Nephron (organoid): ENCODE measurements at regions not wholly inside any gene's neighbourhood (a gene's known extent, or its start where the extent isn't known, plus 50 kb on each side); places are given as distances from the start of the nearest gene placed in this dataset.

Experiments
- H3K27ac Mint-ChIP-seq, 3 experiments: 2 replicates each; pipeline ENCODE4 v1.8.0; 2020; ENCODE audit warnings: mixed read lengths in 3 of 3, mild to moderate bottlenecking in 2 of 3, moderate library complexity in 1 of 3
- H3K27me3 Mint-ChIP-seq: 2 replicates; pipeline ENCODE4 v1.8.0; 2021; ENCODE audit warnings: low read depth, mild to moderate bottlenecking, moderate library complexity, mixed read lengths
- H3K36me3 Mint-ChIP-seq: 2 replicates; pipeline ENCODE4 v1.8.0; 2020; ENCODE audit warnings: low read depth, mixed read lengths
- H3K4me1 Mint-ChIP-seq: 2 replicates; pipeline ENCODE4 v1.8.0; 2020; ENCODE audit warnings: mixed read lengths
- H3K4me3 Mint-ChIP-seq, 3 experiments: 2 replicates each; pipeline ENCODE4 v1.8.0; 2020; ENCODE audit warnings: mild to moderate bottlenecking in 3 of 3, mixed read lengths in 3 of 3, moderate library complexity in 2 of 3
- H3K9me3 Mint-ChIP-seq: 2 replicates; pipeline ENCODE4 v1.8.0; 2020; ENCODE audit warnings: mixed read lengths
- TF ChIP-seq, protein P1 (sequence below), 3 experiments: fragments of 200-600 bp; sonication (generic); IDR thresholded peaks; one replicate each; pipeline ENCODE4 v1.5.0; 2021; ENCODE audit warnings: antibody characterized with exemption in 3 of 3; ENCODE audit not compliant: unreplicated experiment in 3 of 3

DNA sequence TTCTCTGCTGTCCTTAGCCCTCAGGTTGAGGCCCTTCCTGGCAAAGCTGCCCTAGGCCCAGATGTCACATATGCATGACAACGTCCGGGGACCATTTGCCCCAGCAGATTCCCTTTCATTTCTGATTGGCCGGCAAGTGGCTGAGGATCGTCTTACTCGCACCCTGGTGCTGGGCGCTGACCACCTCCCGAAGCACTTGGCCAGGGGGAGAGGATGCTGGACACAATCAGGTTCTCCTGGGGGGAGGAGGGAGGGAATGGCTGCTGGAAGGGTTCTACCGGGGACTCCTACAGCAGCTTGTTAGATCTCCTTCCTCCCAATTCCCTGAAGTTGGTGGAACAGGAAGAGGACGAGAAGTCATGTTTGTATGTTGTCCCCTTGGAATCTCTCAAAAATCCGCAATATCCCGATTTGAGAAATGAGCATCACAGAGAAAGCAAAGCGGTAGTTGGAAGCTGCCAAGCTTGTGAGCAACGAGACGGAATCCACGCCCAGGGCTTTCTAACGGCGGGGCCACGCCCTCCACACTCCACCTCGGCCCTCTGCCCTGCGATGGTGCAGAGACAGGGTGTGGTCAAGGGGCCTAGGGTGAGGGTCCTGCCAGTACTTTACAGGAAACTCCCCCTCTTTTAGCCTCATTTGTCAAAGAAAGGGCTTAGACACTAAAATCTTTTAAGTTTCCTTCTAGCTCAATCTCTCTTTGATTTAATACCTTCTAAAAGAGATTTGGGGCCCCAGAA, 61.8 kb upstream of the YWHAQ start:
- H3K9me3 Mint-ChIP-seq: no peaks in the 10 kb centered on the region
- no peak overlapping the region for H3K4me3 Mint-ChIP-seq
- TF ChIP-seq, protein P1, sequence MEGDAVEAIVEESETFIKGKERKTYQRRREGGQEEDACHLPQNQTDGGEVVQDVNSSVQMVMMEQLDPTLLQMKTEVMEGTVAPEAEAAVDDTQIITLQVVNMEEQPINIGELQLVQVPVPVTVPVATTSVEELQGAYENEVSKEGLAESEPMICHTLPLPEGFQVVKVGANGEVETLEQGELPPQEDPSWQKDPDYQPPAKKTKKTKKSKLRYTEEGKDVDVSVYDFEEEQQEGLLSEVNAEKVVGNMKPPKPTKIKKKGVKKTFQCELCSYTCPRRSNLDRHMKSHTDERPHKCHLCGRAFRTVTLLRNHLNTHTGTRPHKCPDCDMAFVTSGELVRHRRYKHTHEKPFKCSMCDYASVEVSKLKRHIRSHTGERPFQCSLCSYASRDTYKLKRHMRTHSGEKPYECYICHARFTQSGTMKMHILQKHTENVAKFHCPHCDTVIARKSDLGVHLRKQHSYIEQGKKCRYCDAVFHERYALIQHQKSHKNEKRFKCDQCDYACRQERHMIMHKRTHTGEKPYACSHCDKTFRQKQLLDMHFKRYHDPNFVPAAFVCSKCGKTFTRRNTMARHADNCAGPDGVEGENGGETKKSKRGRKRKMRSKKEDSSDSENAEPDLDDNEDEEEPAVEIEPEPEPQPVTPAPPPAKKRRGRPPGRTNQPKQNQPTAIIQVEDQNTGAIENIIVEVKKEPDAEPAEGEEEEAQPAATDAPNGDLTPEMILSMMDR (IDR thresholded peaks at IDR 0.05; ENCODE audit: unreplicated experiment in 3 of 3): no peak
- H3K27me3 Mint-ChIP-seq: peaks cover 18% of the 10 kb centered on the region
- no peaks in the 10 kb centered on the region for H3K4me1 Mint-ChIP-seq
- no peak overlapping the region for H3K27ac Mint-ChIP-seq
- H3K36me3 Mint-ChIP-seq: no peaks in the 10 kb centered on the region

- TF ChIP-seq, protein P1 (IDR thresholded peaks at IDR 0.05; ENCODE audit: unreplicated experiment in 3 of 3): no peak
- H3K9me3 Mint-ChIP-seq: no peaks in the 10 kb centered on the region
- H3K4me3 Mint-ChIP-seq: no peak overlapping the region
- no peak overlapping the region for H3K27ac Mint-ChIP-seq
- H3K36me3 Mint-ChIP-seq: no peaks in the 10 kb centered on the region
- H3K27me3 Mint-ChIP-seq: peaks cover 18% of the 10 kb centered on the region
- H3K4me1 Mint-ChIP-seq: no peaks in the 10 kb centered on the region
Observed at GRCh38 chr2:9693196-9693491, 62.3 kb upstream of the YWHAQ start.

- H3K9me3 Mint-ChIP-seq: no peaks in the 10 kb centered on the region
- H3K27me3 Mint-ChIP-seq: peaks cover 18% of the 10 kb centered on the region
- H3K27ac Mint-ChIP-seq: no peak overlapping the region
- TF ChIP-seq, protein P1 (IDR thresholded peaks at IDR 0.05; ENCODE audit: unreplicated experiment in 3 of 3): no peak
- H3K4me1 Mint-ChIP-seq: no peaks in the 10 kb centered on the region
- H3K4me3 Mint-ChIP-seq: no peak overlapping the region
- no peaks in the 10 kb centered on the region for H3K36me3 Mint-ChIP-seq
Observed at GRCh38 chr2:9693646-9694045, 62.8 kb upstream of the YWHAQ start.

GRCh38 chr2:9694661-9695234, 64.0 kb upstream of the YWHAQ start:
- Mint-ChIP-seq H3K27me3 (peaks cover 14% of the 10 kb centered on the region), H3K4me3 (no peak overlapping the region), H3K27ac (no peak overlapping the region), H3K36me3 (no peaks in the 10 kb centered on the region), H3K9me3 (no peaks in the 10 kb centered on the region), H3K4me1 (no peaks in the 10 kb centered on the region)
- TF ChIP-seq, protein P1 (IDR thresholded peaks at IDR 0.05; ENCODE audit: unreplicated experiment in 3 of 3): no peak

DNA sequence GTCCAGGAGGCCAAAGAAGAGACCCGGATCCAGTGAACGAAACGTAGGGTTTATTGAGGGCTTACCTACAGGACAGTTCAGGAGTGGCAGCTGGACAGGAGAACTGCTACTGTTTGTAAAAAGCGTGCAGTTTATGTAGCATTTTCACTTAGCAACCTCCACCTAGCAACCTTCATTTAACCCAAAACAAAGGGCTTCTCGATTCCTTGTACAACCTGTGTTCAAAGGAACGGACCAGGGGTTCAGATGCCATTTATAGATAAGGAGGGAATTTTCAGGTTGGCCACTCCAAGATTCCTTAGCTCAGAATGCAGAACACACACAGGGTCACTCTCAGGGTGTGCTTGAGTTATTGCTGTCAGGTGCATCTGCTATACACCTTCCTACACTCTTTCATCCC, 65.1 kb upstream of the YWHAQ start:
- H3K27ac Mint-ChIP-seq: no peak overlapping the region
- H3K4me3 Mint-ChIP-seq: no peak overlapping the region
- no peaks in the 10 kb centered on the region for H3K4me1 Mint-ChIP-seq
- no peaks in the 10 kb centered on the region for H3K36me3 Mint-ChIP-seq
- H3K27me3 Mint-ChIP-seq: peaks cover 8% of the 10 kb centered on the region
- TF ChIP-seq, protein P1 (IDR thresholded peaks at IDR 0.05; ENCODE audit: unreplicated experiment in 3 of 3): no peak
- peaks cover 3% of the 10 kb centered on the region for H3K9me3 Mint-ChIP-seq

- peaks cover 8% of the 10 kb centered on the region for H3K27me3 Mint-ChIP-seq
- no peaks in the 10 kb centered on the region for H3K36me3 Mint-ChIP-seq
- H3K27ac Mint-ChIP-seq: no peak overlapping the region
- H3K9me3 Mint-ChIP-seq: peaks cover 7% of the 10 kb centered on the region
- H3K4me1 Mint-ChIP-seq: no peaks in the 10 kb centered on the region
- H3K4me3 Mint-ChIP-seq: no peak overlapping the region
- TF ChIP-seq, protein P1 (IDR thresholded peaks at IDR 0.05; ENCODE audit: unreplicated experiment in 3 of 3): no peak
Observed at GRCh38 chr2:9696731-9697130, 65.9 kb upstream of the YWHAQ start.
